ENCODE measurements at regions not wholly inside any gene's neighbourhood (a gene's known extent, or its start where the extent isn't known, plus 50 kb on each side); places are given as distances from the start of the nearest gene placed in this dataset.
"Not testable (repeated sequence)": the region's sequence is repeated elsewhere in the genome, so short reads cannot be mapped to it uniquely, and the experiment has no call there.

DNA sequence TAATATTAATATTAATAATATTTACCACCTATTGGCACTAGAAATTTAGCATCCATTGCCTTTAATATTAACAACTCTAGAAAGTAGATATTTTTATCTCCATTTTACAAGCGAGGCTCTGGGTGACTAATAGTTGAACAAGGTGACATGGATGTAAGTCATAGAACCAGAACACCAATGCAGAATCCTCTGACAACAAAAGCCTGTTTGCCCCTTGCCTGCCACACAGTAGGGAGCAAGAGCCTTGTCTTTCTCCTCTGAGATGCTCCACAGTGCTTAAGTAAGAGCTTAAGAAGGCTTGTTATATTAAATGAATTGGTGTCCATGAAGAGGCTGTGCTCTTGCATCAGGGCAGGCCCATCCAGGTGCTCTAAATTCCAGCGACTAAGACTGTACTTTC lies 51.2 kb upstream of the LBX1 start:
- intact Hi-C loops (cut with micrococcal nuclease): no loop called here
- FAIRE-seq: no peak
- dilution Hi-C loops (cut with MboI; ENCODE audit: extremely low pct_ligation_motif_present, low sequenced_read_pairs): no loop called here

DNA sequence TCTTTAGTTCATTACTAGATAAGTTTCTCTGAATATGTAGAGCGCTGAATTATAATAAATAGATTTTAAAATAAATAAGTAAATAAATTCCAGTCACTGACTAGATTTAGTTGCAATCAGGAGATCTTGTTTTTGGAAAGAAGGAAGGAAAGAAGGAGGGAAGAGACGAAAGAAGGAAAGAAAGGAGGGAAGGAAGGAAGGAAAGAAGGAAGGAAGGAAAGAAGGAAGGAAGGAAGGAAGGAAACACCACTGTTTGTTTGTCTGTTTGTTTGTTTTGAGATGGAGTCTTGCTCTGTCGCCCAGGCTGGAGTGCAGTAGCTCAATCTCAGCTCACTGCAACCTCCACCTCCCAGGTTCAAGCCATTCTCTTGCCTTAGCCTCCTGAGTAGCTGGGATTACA lies 51.7 kb upstream of the LBX1 start:
- H3K9ac ChIP-seq (replicated peaks; ENCODE audit: extremely low read depth, insufficient read depth, low read length); POLR2A ChIA-PET; BruUV-seq (replicated peaks); H3K27ac ChIP-seq (ENCODE audit: insufficient read depth, low read depth, low read length); DNase-seq (ENCODE audit: low read depth, low spot score); H3K36me3 ChIP-seq (ENCODE audit: control insufficient read depth in 2 of 2, extremely low read depth in 1 of 2, insufficient read depth in 2 of 2, low read length in 2 of 2); H3K4me2 ChIP-seq (ENCODE audit: insufficient read depth, low read length); dilution Hi-C loops (cut with MboI; ENCODE audit: extremely low pct_ligation_motif_present, low sequenced_read_pairs); intact Hi-C loops (cut with micrococcal nuclease); FAIRE-seq; H3K9me1 ChIP-seq (replicated peaks; ENCODE audit: control insufficient read depth, extremely low read depth, insufficient read depth, low read length); H3K79me2 ChIP-seq (ENCODE audit: control insufficient read depth, insufficient read depth, low read length); H3K4me1 ChIP-seq (ENCODE audit: control insufficient read depth, extremely low read depth, insufficient read depth, low read length); H3K9me3 ChIP-seq (replicated peaks; ENCODE audit: control insufficient read depth, insufficient read depth, low read length); CTCF ChIA-PET; H3K4me3 ChIP-seq (replicated peaks in 1 of 3; ENCODE audit: insufficient read depth in 1 of 3, low read depth in 1 of 3, low read length in 3 of 3); H2AFZ ChIP-seq (ENCODE audit: low read depth, low read length); H4K20me1 ChIP-seq (replicated peaks; ENCODE audit: control insufficient read depth, extremely low read depth, insufficient read depth, low read length): not testable (repeated sequence)
- H3K27me3 ChIP-seq (ENCODE audit: control insufficient read depth in 2 of 2, insufficient read depth in 2 of 2, low read length in 2 of 2): peaks cover 41 to 45% of the 10 kb centered on the region in 2 experiments

More for the DNA sequence above, 51.2 kb upstream of the LBX1 start:
- no peaks in the 10 kb centered on the region for H3K9me3 ChIP-seq (replicated peaks; ENCODE audit: control insufficient read depth, insufficient read depth, low read length)
- no peaks in the 10 kb centered on the region for H3K36me3 ChIP-seq (ENCODE audit: control insufficient read depth in 2 of 2, extremely low read depth in 1 of 2, insufficient read depth in 2 of 2, low read length in 2 of 2)
- no peaks in the 10 kb centered on the region for H4K20me1 ChIP-seq (replicated peaks; ENCODE audit: control insufficient read depth, extremely low read depth, insufficient read depth, low read length)
- H3K4me3 ChIP-seq (replicated peaks in 1 of 3; ENCODE audit: insufficient read depth in 1 of 3, low read depth in 1 of 3, low read length in 3 of 3): no peak overlapping the region
- no peaks in the 10 kb centered on the region for H3K9me1 ChIP-seq (replicated peaks; ENCODE audit: control insufficient read depth, extremely low read depth, insufficient read depth, low read length)
- CTCF ChIA-PET: no interaction called here
- H3K27ac ChIP-seq (ENCODE audit: insufficient read depth, low read depth, low read length): no peak overlapping the region
- H3K27me3 ChIP-seq (ENCODE audit: control insufficient read depth in 2 of 2, insufficient read depth in 2 of 2, low read length in 2 of 2): peaks cover 38 to 44% of the 10 kb centered on the region in 2 experiments
- POLR2A ChIA-PET: no interaction called here
- H3K4me2 ChIP-seq (ENCODE audit: insufficient read depth, low read length): no peak overlapping the region
- H3K4me1 ChIP-seq (ENCODE audit: control insufficient read depth, extremely low read depth, insufficient read depth, low read length): no peaks in the 10 kb centered on the region
- no peaks in the 10 kb centered on the region for H3K79me2 ChIP-seq (ENCODE audit: control insufficient read depth, insufficient read depth, low read length)
- DNase-seq (ENCODE audit: low read depth, low spot score): no peak
- no peak overlapping the region for H2AFZ ChIP-seq (ENCODE audit: low read depth, low read length)
- H3K9ac ChIP-seq (replicated peaks; ENCODE audit: extremely low read depth, insufficient read depth, low read length): no peak overlapping the region
- TF ChIP-seq GATA2 (IDR thresholded peaks at IDR 0.05; ENCODE audit: insufficient read depth, insufficient read length, low read depth, low read length) (no peak), JUN (IDR thresholded peaks at IDR 0.05; ENCODE audit: borderline replicate concordance, insufficient read depth, insufficient read length, low read depth) (no peak), POLR2A (IDR thresholded peaks at IDR 0.05; ENCODE audit: low read depth, low read length) (no peak), EZH2 (IDR thresholded peaks at IDR 0.05; ENCODE audit: borderline replicate concordance, low read depth, low read length, severe bottlenecking) (no peak), MYC (IDR thresholded peaks at IDR 0.05; ENCODE audit: low read depth, low read length) (no peak), FOS (IDR thresholded peaks at IDR 0.05; ENCODE audit: borderline replicate concordance, insufficient read depth, low read length) (no peak), POLR2AphosphoS5 (IDR thresholded peaks at IDR 0.05; ENCODE audit: insufficient read depth, low read depth, low read length) (no peak)
- TF ChIP-seq, protein P1, sequence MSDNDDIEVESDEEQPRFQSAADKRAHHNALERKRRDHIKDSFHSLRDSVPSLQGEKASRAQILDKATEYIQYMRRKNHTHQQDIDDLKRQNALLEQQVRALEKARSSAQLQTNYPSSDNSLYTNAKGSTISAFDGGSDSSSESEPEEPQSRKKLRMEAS (IDR thresholded peaks at IDR 0.05; ENCODE audit: insufficient read depth, insufficient read length): no peak
- TF ChIP-seq, protein P2, sequence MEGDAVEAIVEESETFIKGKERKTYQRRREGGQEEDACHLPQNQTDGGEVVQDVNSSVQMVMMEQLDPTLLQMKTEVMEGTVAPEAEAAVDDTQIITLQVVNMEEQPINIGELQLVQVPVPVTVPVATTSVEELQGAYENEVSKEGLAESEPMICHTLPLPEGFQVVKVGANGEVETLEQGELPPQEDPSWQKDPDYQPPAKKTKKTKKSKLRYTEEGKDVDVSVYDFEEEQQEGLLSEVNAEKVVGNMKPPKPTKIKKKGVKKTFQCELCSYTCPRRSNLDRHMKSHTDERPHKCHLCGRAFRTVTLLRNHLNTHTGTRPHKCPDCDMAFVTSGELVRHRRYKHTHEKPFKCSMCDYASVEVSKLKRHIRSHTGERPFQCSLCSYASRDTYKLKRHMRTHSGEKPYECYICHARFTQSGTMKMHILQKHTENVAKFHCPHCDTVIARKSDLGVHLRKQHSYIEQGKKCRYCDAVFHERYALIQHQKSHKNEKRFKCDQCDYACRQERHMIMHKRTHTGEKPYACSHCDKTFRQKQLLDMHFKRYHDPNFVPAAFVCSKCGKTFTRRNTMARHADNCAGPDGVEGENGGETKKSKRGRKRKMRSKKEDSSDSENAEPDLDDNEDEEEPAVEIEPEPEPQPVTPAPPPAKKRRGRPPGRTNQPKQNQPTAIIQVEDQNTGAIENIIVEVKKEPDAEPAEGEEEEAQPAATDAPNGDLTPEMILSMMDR (IDR thresholded peaks at IDR 0.05; ENCODE audit: extremely low read depth in 1 of 2, insufficient read depth in 1 of 2, low read depth in 1 of 2, low read length in 2 of 2): no peak
- no TSS peak for BruUV-seq (replicated peaks)

All from endothelial cell of umbilical vein (primary cell).